Endothelial cell of umbilical vein (primary cell): ENCODE measurements at regions not wholly inside any gene's neighbourhood (a gene's known extent, or its start where the extent isn't known, plus 50 kb on each side); places are given as distances from the start of the nearest gene placed in this dataset.

Experiments
- BruUV-seq: library from RNA; stranded (reverse); fragments of 400-500 nt; replicated peaks from 2 replicates; lab custom pipeline; 2021; lab: Mats Ljungman, UMichigan
- CTCF ChIA-PET: fragments of 300-600, 350-600 bp; sonication (Branson Sonifier 250); formaldehyde crosslinking; loops from one replicate; lab custom pipeline; 2021; ENCODE audit warnings: antibody characterized with exemption, inconsistent platforms; lab: Charles Lee
- POLR2A ChIA-PET: fragments of 300-600, 350-600 bp; sonication (Branson Sonifier 250); formaldehyde crosslinking; loops from one replicate; lab custom pipeline; 2021; ENCODE audit warnings: antibody characterized with exemption, inconsistent platforms; lab: Charles Lee
- DNase-seq: peaks from one replicate; pipeline ENCODE4 v3.0.0-alpha.2; 2011; ENCODE audit warnings: low read depth, low spot score
- FAIRE-seq: peaks from 2 replicates; lab custom pipeline; 2011; peaks lifted over from hg19 to GRCh38; lab: Jason Lieb, UNC
- H2AFZ ChIP-seq: 2 replicates; pipeline ENCODE4 v1.6.0; 2012; ENCODE audit warnings: low read depth, low read length, control low read depth, inconsistent platforms
- H3K27ac ChIP-seq: 2 replicates; pipeline ENCODE4 v1.5.1; 2011; ENCODE audit warnings: low read depth, mild to moderate bottlenecking, control low read depth, low read length, moderate library complexity; ENCODE audit not compliant: insufficient read depth
- H3K27me3 ChIP-seq, 2 experiments: 2 replicates each; pipeline versions ENCODE4 v1.6.0 to v1.6.1; 2011; ENCODE audit warnings: low read length in 2 of 2, mixed read lengths in 1 of 2; ENCODE audit not compliant: control insufficient read depth in 2 of 2, insufficient read depth in 2 of 2
- H3K36me3 ChIP-seq, 2 experiments: 2 replicates in 1 of 2; 3 replicates in 1 of 2; pipeline ENCODE4 v1.5.1; 2011; ENCODE audit warnings: low read length in 2 of 2, mild to moderate bottlenecking in 1 of 2, moderate library complexity in 1 of 2; ENCODE audit not compliant: control insufficient read depth in 2 of 2, insufficient read depth in 2 of 2; ENCODE audit errors: extremely low read depth in 1 of 2
- H3K4me1 ChIP-seq: 3 replicates; pipeline ENCODE4 v1.5.1; 2011; ENCODE audit warnings: mild to moderate bottlenecking, low read length; ENCODE audit not compliant: control insufficient read depth, insufficient read depth; ENCODE audit errors: extremely low read depth
- H3K4me2 ChIP-seq: 2 replicates; pipeline ENCODE4 v1.6.1; 2011; ENCODE audit warnings: low read length, control low read depth, mixed read lengths; ENCODE audit not compliant: insufficient read depth
- H3K4me3 ChIP-seq, 3 experiments: fragments of 200-600 bp in 1 of 3; sonication (generic), shearing (Covaris generic) in 1 of 3; replicated peaks in 1 of 3; 2 replicates each; pipeline ENCODE4 v1.5.1; 2011 to 2016; ENCODE audit warnings: control low read depth in 3 of 3, low read length in 3 of 3, mild to moderate bottlenecking in 2 of 3, inconsistent platforms in 1 of 3, low read depth in 1 of 3, moderate library complexity in 1 of 3; ENCODE audit not compliant: insufficient read depth in 1 of 3
- H3K79me2 ChIP-seq: 2 replicates; pipeline ENCODE4 v1.6.0; 2012; ENCODE audit warnings: low read length, inconsistent platforms; ENCODE audit not compliant: control insufficient read depth, insufficient read depth
- H3K9ac ChIP-seq: replicated peaks from 2 replicates; pipeline ENCODE3; 2011; ENCODE audit warnings: low read length, control low read depth; ENCODE audit not compliant: insufficient read depth; ENCODE audit errors: extremely low read depth
- H3K9me1 ChIP-seq: replicated peaks from 3 replicates; pipeline ENCODE4 v1.6.0; 2011; ENCODE audit warnings: mild to moderate bottlenecking, low read length; ENCODE audit not compliant: control insufficient read depth, insufficient read depth; ENCODE audit errors: extremely low read depth
- H3K9me3 ChIP-seq: replicated peaks from 2 replicates; pipeline ENCODE4 v1.5.1; 2012; ENCODE audit warnings: low read length, inconsistent platforms; ENCODE audit not compliant: control insufficient read depth, insufficient read depth
- H4K20me1 ChIP-seq: replicated peaks from 2 replicates; pipeline ENCODE3; 2011; ENCODE audit warnings: mild to moderate bottlenecking, low read length; ENCODE audit not compliant: control insufficient read depth, insufficient read depth; ENCODE audit errors: extremely low read depth
- CTCF ChIP-seq, 2 donors: IDR thresholded peaks; 1 replicate in 1 of 2; 2 replicates in 1 of 2; pipeline ENCODE4 v1.5.1; 2011; ENCODE audit warnings: low read length in 2 of 2, mild to moderate bottlenecking in 2 of 2, moderate library complexity in 2 of 2, control low read depth in 1 of 2, inconsistent platforms in 1 of 2, low read depth in 1 of 2; ENCODE audit not compliant: insufficient read depth in 1 of 2; ENCODE audit errors: extremely low read depth in 1 of 2
- EZH2 ChIP-seq: IDR thresholded peaks from 2 replicates; pipeline ENCODE4 v1.6.1; 2012; ENCODE audit warnings: borderline replicate concordance, low read depth, mild to moderate bottlenecking, moderate library complexity, low read length, inconsistent platforms; ENCODE audit not compliant: severe bottlenecking
- FOS ChIP-seq: IDR thresholded peaks from 2 replicates; pipeline ENCODE4 v1.6.1; 2011; ENCODE audit warnings: mild to moderate bottlenecking, low read length, moderate library complexity, borderline replicate concordance; ENCODE audit not compliant: insufficient read depth
- GATA2 ChIP-seq: IDR thresholded peaks from 2 replicates; pipeline ENCODE4 v1.7.0; 2011; ENCODE audit warnings: low read depth, mild to moderate bottlenecking, moderate library complexity, mixed read lengths, low read length; ENCODE audit not compliant: insufficient read length, insufficient read depth
- JUN ChIP-seq: IDR thresholded peaks from 2 replicates; pipeline ENCODE4 v1.6.1; 2011; ENCODE audit warnings: borderline replicate concordance, low read depth; ENCODE audit not compliant: insufficient read length, insufficient read depth
- MYC ChIP-seq: IDR thresholded peaks from one replicate; pipeline ENCODE4 v1.6.1; 2011; ENCODE audit warnings: mild to moderate bottlenecking, low read depth, low read length
- POLR2A ChIP-seq: IDR thresholded peaks from 2 replicates; pipeline ENCODE4 v1.6.1; 2012; ENCODE audit warnings: low read depth, mild to moderate bottlenecking, control low read depth, low read length
- POLR2AphosphoS5 ChIP-seq: IDR thresholded peaks from 2 replicates; pipeline ENCODE4 v1.6.1; 2012; ENCODE audit warnings: low read depth, mild to moderate bottlenecking, control low read depth, low read length, moderate library complexity; ENCODE audit not compliant: insufficient read depth
- dilution Hi-C: fragments of 300-500 bp; cut with MboI; formaldehyde crosslinking; loops from one replicate; pipeline ENCODE4 v1.15.0; 2019; ENCODE audit warnings: low sequenced_read_pairs; ENCODE audit not compliant: extremely low pct_ligation_motif_present
- intact Hi-C: fragments of 100-400 bp; cut with micrococcal nuclease; formaldehyde crosslinking; loops from one replicate; pipeline ENCODE4 v1.10.0; 2022
- TF ChIP-seq, protein P1 (sequence below): IDR thresholded peaks from 2 replicates; pipeline ENCODE4 v1.6.1; 2011; ENCODE audit not compliant: insufficient read depth, insufficient read length

DNA sequence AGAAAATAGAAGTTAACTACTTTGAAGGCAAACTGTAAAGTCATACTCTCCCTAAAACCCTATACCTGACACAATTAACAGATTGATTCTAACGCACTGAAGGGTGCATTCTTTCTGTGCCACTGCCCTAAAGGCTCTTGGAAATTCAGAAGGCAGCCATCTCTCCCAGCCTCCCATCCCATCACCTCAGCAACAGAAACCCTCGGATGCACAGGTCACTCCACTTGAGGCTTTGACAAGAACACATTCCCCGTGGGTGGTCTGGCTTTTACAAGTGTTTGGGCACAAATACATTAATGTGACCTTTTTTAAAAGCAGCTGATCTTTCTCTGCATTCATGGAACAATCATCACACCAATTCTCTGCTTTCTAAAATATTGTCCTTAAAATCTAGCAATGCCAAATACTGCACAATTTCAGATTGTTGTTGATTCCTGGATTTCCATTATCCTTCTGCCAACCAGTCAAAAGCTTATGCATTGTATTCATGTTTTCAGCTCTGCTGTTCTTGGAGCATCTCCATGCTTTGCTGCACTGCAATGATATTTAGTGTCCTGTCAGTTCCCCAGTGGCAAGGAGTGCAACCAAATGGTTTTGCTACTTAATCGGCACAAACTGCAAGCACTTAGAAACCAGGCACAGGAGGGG lies 175.6 kb downstream of the TMEM161B start:
- no TSS peak for BruUV-seq
- CTCF ChIA-PET: no interaction called here

More for the DNA sequence above, 175.6 kb downstream of the TMEM161B start:
- H3K9ac ChIP-seq: no peak overlapping the region
- intact Hi-C loops: no loop called here
- dilution Hi-C loops: no loop called here
- H3K27ac ChIP-seq: no peak overlapping the region
- H3K9me3 ChIP-seq: no peaks in the 10 kb centered on the region
- H4K20me1 ChIP-seq: no peaks in the 10 kb centered on the region
- DNase-seq (no peak), FAIRE-seq (no peak)
- H2AFZ ChIP-seq: no peak overlapping the region
- H3K4me1 ChIP-seq: no peaks in the 10 kb centered on the region
- TF ChIP-seq, protein P1, sequence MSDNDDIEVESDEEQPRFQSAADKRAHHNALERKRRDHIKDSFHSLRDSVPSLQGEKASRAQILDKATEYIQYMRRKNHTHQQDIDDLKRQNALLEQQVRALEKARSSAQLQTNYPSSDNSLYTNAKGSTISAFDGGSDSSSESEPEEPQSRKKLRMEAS: no peak
- TF ChIP-seq GATA2 (no peak), POLR2A (no peak), FOS (no peak), MYC (no peak), JUN (no peak), CTCF (IDR thresholded peaks at IDR 0.05; ENCODE audit: extremely low read depth in 1 of 2, insufficient read depth in 1 of 2, low read depth in 1 of 2, low read length in 2 of 2) (no peak), POLR2AphosphoS5 (no peak), EZH2 (no peak)
- no peak overlapping the region for H3K4me2 ChIP-seq
- H3K9me1 ChIP-seq: no peaks in the 10 kb centered on the region
- no peak overlapping the region for H3K4me3 ChIP-seq
- no peaks in the 10 kb centered on the region for H3K27me3 ChIP-seq
- H3K79me2 ChIP-seq: no peaks in the 10 kb centered on the region
- H3K36me3 ChIP-seq: no peaks in the 10 kb centered on the region
- POLR2A ChIA-PET: no interaction called here
